ENCODE measurements at regions not wholly inside any gene's neighbourhood (a gene's known extent, or its start where the extent isn't known, plus 50 kb on each side); places are given as distances from the start of the nearest gene placed in this dataset.

GRCh38 chr9:38292480-38292879 lies 100.0 kb upstream of the ALDH1B1 start:
- Histone ChIP-seq H3K4me3 (no peak overlapping the region), H3K9me3 (no peaks in the 10 kb centered on the region), H3K27ac (no peak overlapping the region), H3K4me1 (no peaks in the 10 kb centered on the region), H3K4me2 (no peak overlapping the region)
- no peak for FAIRE-seq
- no peak for ATAC-seq
- POLR2A ChIA-PET, result no interaction called here
- no peak for DNase-seq (ENCODE audit: low read depth in 1 of 2, low spot score in 1 of 2)
- 61% methylated on average over 5 of the region's 5 CpGs for WGBS (ENCODE audit: missing lambda C conversion rate)
- CTCF ChIA-PET, result interaction anchor here (0.6 to 1.3 kb wide), 2 partner anchors 29 to 71 kb away, joined by 3 to 5 read pairs; no protein-coding TSS in a partner anchor
- TF ChIP-seq, protein P1, sequence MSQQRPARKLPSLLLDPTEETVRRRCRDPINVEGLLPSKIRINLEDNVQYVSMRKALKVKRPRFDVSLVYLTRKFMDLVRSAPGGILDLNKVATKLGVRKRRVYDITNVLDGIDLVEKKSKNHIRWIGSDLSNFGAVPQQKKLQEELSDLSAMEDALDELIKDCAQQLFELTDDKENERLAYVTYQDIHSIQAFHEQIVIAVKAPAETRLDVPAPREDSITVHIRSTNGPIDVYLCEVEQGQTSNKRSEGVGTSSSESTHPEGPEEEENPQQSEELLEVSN (IDR thresholded peaks at IDR 0.05; ENCODE audit: borderline replicate concordance, low read depth), result no peak
- TF ChIP-seq BHLHE40 (IDR thresholded peaks at IDR 0.05; ENCODE audit: low read depth, low read length) (no peak), HEYL (CRISPR knock-in tag; IDR thresholded peaks at IDR 0.05) (no peak), POLR2AphosphoS2 (conservative IDR thresholded peaks at IDR 0.05; ENCODE audit: low read length) (no peak), TFCP2L1 (CRISPR knock-in tag; IDR thresholded peaks at IDR 0.05) (no peak), CBX2 (IDR thresholded peaks at IDR 0.05; ENCODE audit: borderline replicate concordance, low read depth) (no peak), TP53 (CRISPR knock-in tag; IDR thresholded peaks at IDR 0.05) (no peak), RFX5 (IDR thresholded peaks at IDR 0.05) (no peak), KDM5A (IDR thresholded peaks at IDR 0.05) (no peak), NFE2L2 (conservative IDR thresholded peaks at IDR 0.05; ENCODE audit: low read length) (no peak), EP300 (IDR thresholded peaks at IDR 0.05) (no peak)
- TF ChIP-seq, protein P2, sequence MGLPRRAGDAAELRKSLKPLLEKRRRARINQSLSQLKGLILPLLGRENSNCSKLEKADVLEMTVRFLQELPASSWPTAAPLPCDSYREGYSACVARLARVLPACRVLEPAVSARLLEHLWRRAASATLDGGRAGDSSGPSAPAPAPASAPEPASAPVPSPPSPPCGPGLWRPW (IDR thresholded peaks at IDR 0.05), result no peak

- 74% methylated on average over 11 of the region's 11 CpGs for WGBS (ENCODE audit: missing lambda C conversion rate)
- no peak for FAIRE-seq
- H3K4me1 ChIP-seq, result no peaks in the 10 kb centered on the region
- no peak overlapping the region for H3K4me3 ChIP-seq
- no peak for TF ChIP-seq USF2 (IDR thresholded peaks at IDR 0.05)
- TF ChIP-seq CBX8 (IDR thresholded peaks at IDR 0.05), result no peak
- TF ChIP-seq PHF8 (IDR thresholded peaks at IDR 0.05; ENCODE audit: borderline replicate concordance, low read depth), result no peak
- no peak for TF ChIP-seq BCL3 (IDR thresholded peaks at IDR 0.05)
- no peak for TF ChIP-seq HDAC2 (IDR thresholded peaks at IDR 0.05)
- no peak for TF ChIP-seq TFCP2L1 (CRISPR knock-in tag; IDR thresholded peaks at IDR 0.05)
- TF ChIP-seq BHLHE40 (IDR thresholded peaks at IDR 0.05; ENCODE audit: low read depth, low read length), result no peak
- no peak for TF ChIP-seq GATA3 (IDR thresholded peaks at IDR 0.05; ENCODE audit: borderline replicate concordance)
- TF ChIP-seq MYC (IDR thresholded peaks at IDR 0.05; ENCODE audit: borderline replicate concordance, low read length), result no peak
- ChIA-PET POLR2A (no interaction called here), CTCF (interaction anchor here (2.9 kb wide), 1 partner anchor 27 kb away, joined by 8 read pairs; no protein-coding TSS in a partner anchor)
- H3K4me2 ChIP-seq, result no peak overlapping the region
- no peaks in the 10 kb centered on the region for H3K9me3 ChIP-seq
- DNase-seq (ENCODE audit: low read depth in 1 of 2, low spot score in 1 of 2), result no peak
- ATAC-seq, result no peak
- H3K27ac ChIP-seq, result no peak overlapping the region
Observed at GRCh38 chr9:38289866-38290245, 102.6 kb upstream of the ALDH1B1 start.

GRCh38 chr9:38289236-38289865 lies 103.2 kb upstream of the ALDH1B1 start:
- ATAC-seq (no peak), DNase-seq (ENCODE audit: low read depth in 1 of 2, low spot score in 1 of 2) (no peak), FAIRE-seq (no peak)
- no peak overlapping the region for H3K27ac ChIP-seq
- no peak for TF ChIP-seq NPAS2 (CRISPR knock-in tag; IDR thresholded peaks at IDR 0.05; ENCODE audit: borderline replicate concordance)
- TF ChIP-seq TP53 (CRISPR knock-in tag; IDR thresholded peaks at IDR 0.05), result no peak
- TF ChIP-seq PBX3 (IDR thresholded peaks at IDR 0.05), result no peak
- no peak for TF ChIP-seq CBX2 (IDR thresholded peaks at IDR 0.05; ENCODE audit: borderline replicate concordance, low read depth)
- no peak for TF ChIP-seq CHD4 (IDR thresholded peaks at IDR 0.05; ENCODE audit: borderline replicate concordance)
- no peak for TF ChIP-seq JUN (IDR thresholded peaks at IDR 0.05)
- no peak for TF ChIP-seq ZNF302 (CRISPR knock-in tag; IDR thresholded peaks at IDR 0.05)
- TF ChIP-seq CBX8 (IDR thresholded peaks at IDR 0.05), result no peak
- TF ChIP-seq, protein P1 (IDR thresholded peaks at IDR 0.05; ENCODE audit: borderline replicate concordance, low read depth), result no peak
- TF ChIP-seq ESRRA (IDR thresholded peaks at IDR 0.05; ENCODE audit: borderline replicate concordance, low read length), result no peak
- no peak for TF ChIP-seq MAFK (IDR thresholded peaks at IDR 0.05; ENCODE audit: partially characterized antibody)
- TF ChIP-seq PHF8 (IDR thresholded peaks at IDR 0.05; ENCODE audit: borderline replicate concordance, low read depth), result no peak
- no peak for TF ChIP-seq EHF (CRISPR knock-in tag; IDR thresholded peaks at IDR 0.05)
- TF ChIP-seq, protein P3, sequence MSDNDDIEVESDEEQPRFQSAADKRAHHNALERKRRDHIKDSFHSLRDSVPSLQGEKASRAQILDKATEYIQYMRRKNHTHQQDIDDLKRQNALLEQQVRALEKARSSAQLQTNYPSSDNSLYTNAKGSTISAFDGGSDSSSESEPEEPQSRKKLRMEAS (IDR thresholded peaks at IDR 0.05), result no peak
- POLR2A ChIA-PET, result no interaction called here
- no peak overlapping the region for H3K4me2 ChIP-seq
- H3K9me3 ChIP-seq, result no peaks in the 10 kb centered on the region
- 28% methylated on average over 4 of the region's 4 CpGs for WGBS (ENCODE audit: missing lambda C conversion rate)
- H3K4me3 ChIP-seq, result no peak overlapping the region
- CTCF ChIA-PET, result interaction anchor here (2.9 kb wide), 1 partner anchor 26 kb away, joined by 8 read pairs; no protein-coding TSS in a partner anchor
- no peaks in the 10 kb centered on the region for H3K4me1 ChIP-seq

All from A549 (cell line).